ENCODE measurements at regions not wholly inside any gene's neighbourhood (a gene's known extent, or its start where the extent isn't known, plus 50 kb on each side); places are given as distances from the start of the nearest gene placed in this dataset.
"Not testable (repeated sequence)": the region's sequence is repeated elsewhere in the genome, so short reads cannot be mapped to it uniquely, and the experiment has no call there.

DNA sequence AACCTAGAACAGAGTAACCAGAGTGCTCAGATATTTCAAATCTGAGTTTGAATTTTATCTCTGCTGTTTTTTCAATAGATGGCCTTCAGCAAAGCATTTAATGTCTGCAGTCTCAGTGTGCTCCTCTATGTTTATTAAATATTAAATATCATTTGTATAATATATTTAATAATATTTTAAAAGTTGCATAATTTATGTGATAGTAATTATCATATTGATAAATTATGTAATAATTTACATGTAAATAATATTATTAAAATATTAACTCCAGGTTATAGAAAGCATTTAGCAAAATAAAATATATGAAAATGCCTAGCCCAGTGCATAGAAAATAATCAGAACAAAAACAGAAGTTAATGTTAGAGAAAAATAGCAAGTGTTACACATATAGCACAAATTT, 930.0 kb upstream of the SLC35B3 start:
- DNase-seq: no peak

- DNase-seq: no peak
These were observed 926.4 kb upstream of the SLC35B3 start for GRCh38 chr6:9361749-9362148.

GRCh38 chr6:9360881-9361280, 925.5 kb upstream of the SLC35B3 start:
- no peak for DNase-seq

DNA sequence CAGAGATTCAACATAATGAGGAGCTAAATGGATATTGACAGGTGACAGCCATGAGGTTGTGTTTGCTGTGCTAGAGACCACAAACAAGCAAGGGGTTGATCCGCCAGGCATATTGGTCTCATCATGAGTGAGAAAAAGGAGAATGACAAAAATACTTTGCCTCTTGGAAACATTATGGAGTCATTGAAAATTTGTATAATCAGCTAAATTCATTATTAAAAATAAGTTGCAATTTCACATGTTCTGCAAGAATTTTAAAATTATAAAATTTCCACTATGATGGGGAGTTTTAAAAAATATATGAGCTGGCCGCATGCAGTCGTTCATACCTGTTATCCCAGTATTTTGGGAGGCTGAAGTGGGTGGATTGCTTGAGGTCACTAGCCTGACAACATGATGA, 912.3 kb upstream of the SLC35B3 start:
- no peak for DNase-seq

DNA sequence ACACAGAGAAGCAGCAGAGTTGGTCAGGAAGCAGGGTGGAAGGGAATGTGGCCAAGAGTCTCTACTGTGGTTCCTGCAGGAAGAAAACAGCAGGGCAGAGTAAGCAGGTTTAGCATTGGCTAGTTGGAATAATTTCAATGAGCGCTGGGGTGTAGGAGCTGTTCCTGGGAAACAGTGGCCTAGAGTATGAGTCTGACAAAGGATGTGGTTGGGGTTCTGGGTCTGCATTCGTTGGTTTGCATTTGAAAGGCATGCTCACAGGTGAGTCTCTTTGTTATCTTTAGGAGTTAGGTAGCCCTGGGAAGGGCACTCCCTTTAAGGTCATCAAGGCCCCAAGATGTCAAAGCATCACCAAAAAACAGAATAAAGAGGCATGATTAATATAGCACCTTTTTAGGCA, 911.6 kb upstream of the SLC35B3 start:
- no peak for DNase-seq

DNA sequence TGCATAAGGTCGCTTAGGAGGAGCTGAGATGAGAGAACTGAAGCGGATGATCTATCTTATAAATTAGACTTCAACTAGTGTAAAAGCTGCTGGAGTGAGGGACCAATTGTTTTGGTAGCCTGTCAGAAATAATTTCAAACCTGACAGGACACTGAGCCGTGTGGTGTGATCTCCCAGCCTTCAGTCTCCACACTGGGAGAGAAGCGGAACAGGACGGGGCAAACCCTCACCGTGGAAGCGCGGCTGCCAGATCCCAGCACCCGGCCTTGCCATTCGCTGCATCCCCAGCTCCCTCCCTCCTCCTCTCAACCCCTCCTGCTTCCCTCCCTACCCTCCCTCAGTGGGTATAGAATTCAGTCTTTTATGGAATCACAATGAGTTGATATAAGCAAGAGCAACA, 900.1 kb upstream of the SLC35B3 start:
- DNase-seq: no peak

GRCh38 chr6:9334979-9335378, 899.6 kb upstream of the SLC35B3 start:
- DNase-seq: no peak

- DNase-seq: no peak
These were observed 897.0 kb upstream of the SLC35B3 start for GRCh38 chr6:9332241-9332780.

- DNase-seq: no peak
These were observed 881.5 kb upstream of the SLC35B3 start for GRCh38 chr6:9316831-9317230.

GRCh38 chr6:9315966-9316650, 880.8 kb upstream of the SLC35B3 start:
- no peak for DNase-seq

GRCh38 chr6:9308284-9308683, 872.9 kb upstream of the SLC35B3 start:
- DNase-seq: no peak

DNA sequence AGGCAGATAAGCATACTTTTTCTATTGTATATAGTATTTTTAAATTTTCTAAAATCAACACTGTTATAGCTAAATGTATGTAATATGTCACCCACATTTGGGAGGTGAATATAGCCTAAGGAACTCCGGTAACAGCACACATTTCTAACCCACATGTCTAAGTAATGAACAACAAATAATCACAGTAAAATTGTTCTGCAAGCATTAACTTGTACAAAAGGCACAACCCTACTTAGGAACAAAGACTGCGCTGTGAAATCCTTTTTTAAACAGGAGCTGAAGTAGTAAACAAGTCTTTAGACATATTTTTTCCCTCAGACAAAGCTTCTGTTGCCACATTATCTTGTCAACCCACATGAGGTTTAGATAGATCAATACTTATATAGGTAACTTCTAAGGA, 872.4 kb upstream of the SLC35B3 start:
- DNase-seq: no peak

- DNase-seq: no peak
These were observed 871.8 kb upstream of the SLC35B3 start for GRCh38 chr6:9307187-9307586.

- no peak for DNase-seq
These were observed 860.3 kb upstream of the SLC35B3 start for GRCh38 chr6:9295644-9296043.

GRCh38 chr6:9292975-9293374, 857.6 kb upstream of the SLC35B3 start:
- DNase-seq: no peak

GRCh38 chr6:9290342-9290741, 855.0 kb upstream of the SLC35B3 start:
- not testable (repeated sequence) for DNase-seq

DNA sequence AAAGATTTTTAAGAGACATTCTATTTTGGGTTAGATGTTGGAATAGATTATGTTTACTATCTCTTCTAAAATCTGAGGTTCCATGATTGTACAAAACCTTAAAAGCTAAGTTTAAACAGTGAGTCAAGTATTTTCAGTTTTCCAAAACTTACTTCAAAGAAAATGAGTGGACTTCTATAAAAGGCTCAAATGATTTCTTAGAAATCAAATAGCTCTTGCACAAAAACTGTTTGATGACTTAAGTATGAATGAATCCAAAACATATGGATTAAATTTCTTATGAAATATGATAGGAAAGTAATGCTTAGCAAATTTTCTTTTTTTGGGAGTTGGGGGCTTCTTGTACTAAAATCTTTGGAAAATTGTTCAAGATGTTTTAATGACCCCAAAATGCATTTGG, 837.3 kb upstream of the SLC35B3 start:
- no peak for DNase-seq

DNA sequence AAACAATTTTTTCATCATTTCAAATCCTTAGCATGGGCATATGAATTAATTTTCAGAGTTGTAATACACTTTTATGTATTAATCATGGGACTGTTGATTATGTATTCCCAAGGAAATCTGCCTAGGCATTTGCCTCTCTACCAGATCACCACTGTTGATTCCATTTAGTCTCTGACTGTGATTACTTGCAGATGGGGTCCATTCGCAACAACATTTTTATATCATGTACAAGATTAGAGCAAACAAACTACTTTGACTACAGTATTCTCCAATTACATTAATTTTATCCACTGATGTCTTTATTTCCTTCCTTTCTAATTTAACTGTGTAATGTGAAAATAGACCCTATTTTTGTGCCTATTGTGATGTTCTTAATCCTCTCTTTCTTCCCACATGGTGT, 831.4 kb upstream of the SLC35B3 start:
- DNase-seq: no peak

DNA sequence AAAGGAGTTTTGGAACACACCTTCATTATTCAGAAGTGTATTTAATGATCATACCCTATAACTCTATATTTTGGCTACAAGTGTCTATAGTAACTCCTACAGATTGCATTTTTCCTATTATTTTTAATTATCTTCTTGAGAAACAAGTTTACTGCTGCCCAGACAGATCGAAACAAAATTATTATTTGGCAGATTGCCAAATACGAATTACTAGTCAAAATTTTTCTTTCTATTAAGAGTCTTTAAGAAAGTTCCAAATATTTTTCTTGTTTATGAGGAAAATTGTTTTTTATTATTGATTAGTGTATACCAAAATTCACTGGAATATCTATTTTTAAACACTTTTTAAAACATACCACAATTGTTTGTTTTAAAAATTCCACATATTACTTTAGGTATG, 821.9 kb upstream of the SLC35B3 start:
- DNase-seq: no peak

- no peak for DNase-seq
These were observed 818.9 kb upstream of the SLC35B3 start for GRCh38 chr6:9254251-9254650.

GRCh38 chr6:9252799-9253198, 817.5 kb upstream of the SLC35B3 start:
- DNase-seq: no peak

GRCh38 chr6:9250852-9251251, 815.5 kb upstream of the SLC35B3 start:
- DNase-seq: no peak

DNA sequence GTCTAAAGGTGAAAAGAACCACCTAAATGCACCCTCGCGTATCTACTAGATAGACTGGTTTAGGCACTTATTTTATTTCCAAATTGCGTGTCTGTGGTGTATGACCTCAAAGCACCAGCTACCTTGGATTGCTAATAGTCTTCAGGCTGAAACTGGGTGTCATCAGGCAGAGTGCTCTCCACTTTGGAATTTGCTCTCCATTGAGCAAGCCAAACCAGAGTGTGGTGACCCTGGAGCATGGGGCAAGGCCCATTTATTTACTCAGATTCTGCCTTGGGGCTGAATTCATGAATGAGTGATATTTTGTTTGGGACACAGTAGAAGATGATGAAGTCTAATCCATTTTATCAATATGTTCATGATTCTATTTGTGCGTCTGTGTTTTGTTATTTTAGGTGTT, 812.8 kb upstream of the SLC35B3 start:
- DNase-seq: no peak

GRCh38 chr6:9240861-9241260, 805.5 kb upstream of the SLC35B3 start:
- no peak for DNase-seq

GRCh38 chr6:9236443-9236842, 801.1 kb upstream of the SLC35B3 start:
- no peak for DNase-seq
